Sigmoid colon (tissue), 6 donors: ENCODE measurements at regions not wholly inside any gene's neighbourhood (a gene's known extent, or its start where the extent isn't known, plus 50 kb on each side); places are given as distances from the start of the nearest gene placed in this dataset.
"Not testable (repeated sequence)": the region's sequence is repeated elsewhere in the genome, so short reads cannot be mapped to it uniquely, and the experiment has no call there.

ENCODE experiments used
- DNase-seq: peaks from one replicate; pipeline ENCODE4 v3.0.0-alpha.2; 2019
- H3K27ac ChIP-seq, 4 donors: fragments of 200-600 bp; sonication (generic); one replicate each; pipeline ENCODE4 v1.5.1; 2016 to 2019; ENCODE audit warnings: mild to moderate bottlenecking in 1 of 4
- H3K27me3 ChIP-seq, 3 donors: fragments of 200-600 bp; sonication (generic); one replicate each; pipeline ENCODE4 v1.5.1; 2019; ENCODE audit warnings: mild to moderate bottlenecking in 1 of 3
- H3K36me3 ChIP-seq, 4 donors: fragments of 200-600 bp; sonication (generic); one replicate each; pipeline ENCODE4 v1.5.1; 2016 to 2019
- H3K4me1 ChIP-seq, 4 donors: fragments of 200-600 bp; sonication (generic); one replicate each; pipeline ENCODE4 v1.5.1; 2017 to 2019
- H3K4me3 ChIP-seq, 4 donors: fragments of 200-600 bp; sonication (generic); one replicate each; pipeline ENCODE4 v1.5.1; 2017 to 2019; ENCODE audit warnings: mild to moderate bottlenecking in 2 of 4, moderate library complexity in 1 of 4
- H3K9me3 ChIP-seq, 4 donors: fragments of 200-600 bp in 3 of 4; sonication (generic) in 3 of 4; one replicate each; pipeline versions ENCODE4 v1.5.1 to v1.6.1; 2013 to 2019
- CTCF ChIP-seq, 4 experiments: fragments of 450-650 bp in 3 of 4; fragments of 200-600 bp in 1 of 4; IDR thresholded peaks; one replicate each; pipeline ENCODE4 v1.5.1; 2016 to 2019; ENCODE audit warnings: antibody characterized with exemption in 4 of 4, mild to moderate bottlenecking in 3 of 4, moderate library complexity in 2 of 4
- EP300 ChIP-seq, 4 donors: sonication (generic); formaldehyde crosslinking; IDR thresholded peaks; one replicate each; pipeline ENCODE4 v1.6.1; 2017; ENCODE audit warnings: antibody characterized with exemption in 4 of 4
- POLR2A ChIP-seq, 2 donors: fragments of 450-650 bp; IDR thresholded peaks; one replicate each; pipeline ENCODE4 v1.6.1; 2016; ENCODE audit warnings: antibody characterized with exemption in 2 of 2, mild to moderate bottlenecking in 2 of 2, moderate library complexity in 2 of 2
- POLR2AphosphoS5 ChIP-seq, 4 donors: sonication (generic); formaldehyde crosslinking; IDR thresholded peaks; one replicate each; pipeline ENCODE4 v1.6.1; 2017; ENCODE audit warnings: antibody characterized with exemption in 4 of 4
- WGBS, 2 donors: extraction: QIAGEN DNeasy Blood & Tissue Kit; methylation state at CpG; one replicate each; pipeline ENCODE4 v1.1.7; 2013; 5-methylcytosine and 5-hydroxymethylcytosine counted together
- intact Hi-C: fragments of 100-400 bp; cut with DNase I; formaldehyde crosslinking; loops from one replicate; pipeline ENCODE4 v1.15.1; 2023
- donor health status: healthy with polysubstance abuse.
- donor health status: healthy.

GRCh38 chr1:194026422-194026821, 840.0 kb upstream of the B3GALT2 start:
- no peak overlapping the region for H3K27ac ChIP-seq
- TF ChIP-seq EP300 (IDR thresholded peaks at IDR 0.05) (no peak), POLR2AphosphoS5 (IDR thresholded peaks at IDR 0.05) (no peak), POLR2A (IDR thresholded peaks at IDR 0.05) (no peak)
- DNase-seq: no peak
- H3K9me3 ChIP-seq: no peaks in the 10 kb centered on the region
- H3K4me3 ChIP-seq: no peak overlapping the region
- peaks cover 0 to 3% (median 0%) of the 10 kb centered on the region in 4 donors for H3K4me1 ChIP-seq
- no peaks in the 10 kb centered on the region for H3K36me3 ChIP-seq
- 93 to 98% methylated on average over 3 of the region's 3 CpGs for WGBS, 2 donors
- intact Hi-C loops: no loop called here
- H3K27me3 ChIP-seq: no peaks in the 10 kb centered on the region

- H3K27me3 ChIP-seq: no peaks in the 10 kb centered on the region
- no peak for TF ChIP-seq POLR2AphosphoS5 (IDR thresholded peaks at IDR 0.05)
- no peak for TF ChIP-seq EP300 (IDR thresholded peaks at IDR 0.05)
- TF ChIP-seq POLR2A (IDR thresholded peaks at IDR 0.05): no peak
- TF ChIP-seq CTCF (IDR thresholded peaks at IDR 0.05): no peak
- H3K4me1 ChIP-seq: peaks cover 0 to 3% (median 0%) of the 10 kb centered on the region in 4 donors
- DNase-seq: no peak
- H3K4me3 ChIP-seq: no peak overlapping the region
- intact Hi-C loops: no loop called here
- no peaks in the 10 kb centered on the region for H3K9me3 ChIP-seq
- 62 to 64% methylated on average over 2 of the region's 2 CpGs for WGBS, 2 donors
- no peaks in the 10 kb centered on the region for H3K36me3 ChIP-seq
- no peak overlapping the region for H3K27ac ChIP-seq
Measured at GRCh38 chr1:194024659-194025058, 838.2 kb upstream of the B3GALT2 start.

GRCh38 chr1:194014014-194014413, 827.6 kb upstream of the B3GALT2 start:
- H3K27ac ChIP-seq: no peak overlapping the region
- H3K4me1 ChIP-seq: no peaks in the 10 kb centered on the region
- no peaks in the 10 kb centered on the region for H3K36me3 ChIP-seq
- 73 to 80% methylated on average over 2 of the region's 2 CpGs for WGBS, 2 donors
- DNase-seq: no peak
- no peaks in the 10 kb centered on the region for H3K27me3 ChIP-seq
- intact Hi-C loops: no loop called here
- H3K4me3 ChIP-seq: no peak overlapping the region
- no peaks in the 10 kb centered on the region for H3K9me3 ChIP-seq
- no peak for TF ChIP-seq CTCF (IDR thresholded peaks at IDR 0.05)
- no peak for TF ChIP-seq POLR2AphosphoS5 (IDR thresholded peaks at IDR 0.05)
- no peak for TF ChIP-seq POLR2A (IDR thresholded peaks at IDR 0.05)
- no peak for TF ChIP-seq EP300 (IDR thresholded peaks at IDR 0.05)

GRCh38 chr1:194013561-194013960, 827.1 kb upstream of the B3GALT2 start:
- WGBS, 2 donors: 78 to 86% methylated on average over 2 of the region's 2 CpGs
- no peaks in the 10 kb centered on the region for H3K36me3 ChIP-seq
- H3K27me3 ChIP-seq: no peaks in the 10 kb centered on the region
- no peaks in the 10 kb centered on the region for H3K4me1 ChIP-seq
- DNase-seq: no peak
- H3K9me3 ChIP-seq: no peaks in the 10 kb centered on the region
- H3K27ac ChIP-seq: no peak overlapping the region
- no peak overlapping the region for H3K4me3 ChIP-seq
- intact Hi-C loops: no loop called here
- TF ChIP-seq CTCF (IDR thresholded peaks at IDR 0.05) (no peak), POLR2AphosphoS5 (IDR thresholded peaks at IDR 0.05) (no peak), POLR2A (IDR thresholded peaks at IDR 0.05) (no peak), EP300 (IDR thresholded peaks at IDR 0.05) (no peak)

- intact Hi-C loops: no loop called here
- WGBS, 2 donors: 74 to 75% methylated on average over 2 of the region's 2 CpGs
- no peak for TF ChIP-seq POLR2A (IDR thresholded peaks at IDR 0.05)
- H3K27me3 ChIP-seq: no peaks in the 10 kb centered on the region
- no peak for DNase-seq
- no peak overlapping the region for H3K27ac ChIP-seq
- H3K4me1 ChIP-seq: no peaks in the 10 kb centered on the region
- H3K4me3 ChIP-seq: no peak overlapping the region
- no peaks in the 10 kb centered on the region for H3K36me3 ChIP-seq
- H3K9me3 ChIP-seq: peaks cover 0 to 3% (median 0%) of the 10 kb centered on the region in 4 donors
Measured at GRCh38 chr1:194004146-194004545, 817.7 kb upstream of the B3GALT2 start.

GRCh38 chr1:194001726-194002350, 815.4 kb upstream of the B3GALT2 start:
- H3K36me3 ChIP-seq, H3K4me1 ChIP-seq, H3K4me3 ChIP-seq, intact Hi-C loops, H3K27ac ChIP-seq, H3K27me3 ChIP-seq, DNase-seq, H3K9me3 ChIP-seq: not testable (repeated sequence)
- WGBS, 2 donors: 98% methylated on average over 33 of the region's 33 CpGs
